Natural killer cell (primary cell): ENCODE measurements at regions not wholly inside any gene's neighbourhood (a gene's known extent, or its start where the extent isn't known, plus 50 kb on each side); places are given as distances from the start of the nearest gene placed in this dataset.

Experiments
- ATAC-seq, 3 donors: fragments of 150-1000 bp in 2 of 3; fragments of 200-7000 bp in 1 of 3; cut with Tn5 transposase; 1 replicate in 1 of 3; 2 replicates in 2 of 3; pipeline ENCODE4 v1.10.0; 2021; ENCODE audit warnings: mild to moderate bottlenecking in 2 of 3, moderate library complexity in 2 of 3
- DNase-seq, 2 donors: peaks; one replicate each; pipeline versions ENCODE4 v3.0.0 to v3.0.0-alpha.2; 2013 to 2021; ENCODE audit warnings: mixed read lengths in 1 of 2
- H3K27ac ChIP-seq: one replicate; pipeline ENCODE4 v1.5.1; 2013; ENCODE audit warnings: mild to moderate bottlenecking, low read length
- H3K27me3 ChIP-seq: one replicate; pipeline ENCODE4 v1.6.1; 2013; ENCODE audit warnings: low read length; ENCODE audit not compliant: control insufficient read depth, insufficient read depth
- H3K36me3 ChIP-seq: one replicate; pipeline ENCODE4 v1.6.1; 2013; ENCODE audit warnings: low read length; ENCODE audit not compliant: control insufficient read depth, insufficient read depth
- H3K4me1 ChIP-seq: one replicate; pipeline ENCODE4 v1.6.1; 2013; ENCODE audit warnings: low read length; ENCODE audit not compliant: control insufficient read depth, insufficient read depth
- H3K4me3 ChIP-seq: one replicate; pipeline ENCODE4 v1.5.1; 2013; ENCODE audit warnings: low read length
- H3K9me3 ChIP-seq: one replicate; pipeline ENCODE4 v1.6.1; 2013; ENCODE audit warnings: low read length; ENCODE audit not compliant: control insufficient read depth, insufficient read depth
- H3K27ac Mint-ChIP-seq, 2 donors: one replicate each; pipeline ENCODE4 v1.8.0; 2022; ENCODE audit warnings: mild to moderate bottlenecking in 2 of 2, mixed read lengths in 2 of 2, moderate library complexity in 1 of 2
- H3K27me3 Mint-ChIP-seq, 2 donors: one replicate each; pipeline ENCODE4 v1.8.0; 2022; ENCODE audit warnings: low read depth in 2 of 2, mixed read lengths in 2 of 2
- H3K36me3 Mint-ChIP-seq: one replicate; pipeline ENCODE4 v1.8.0; 2022; ENCODE audit warnings: mixed read lengths
- H3K4me1 Mint-ChIP-seq, 2 donors: one replicate each; pipeline ENCODE4 v1.8.0; 2022; ENCODE audit warnings: mixed read lengths in 2 of 2
- H3K4me3 Mint-ChIP-seq: one replicate; pipeline ENCODE4 v1.8.0; 2022; ENCODE audit warnings: mild to moderate bottlenecking, moderate library complexity, mixed read lengths
- H3K9me3 Mint-ChIP-seq, 2 donors: one replicate each; pipeline ENCODE4 v1.8.0; 2022; ENCODE audit warnings: mixed read lengths in 2 of 2
- CTCF ChIP-seq: fragments of 200-600 bp; IDR thresholded peaks from one replicate; pipeline ENCODE4 v1.8.0; 2022; ENCODE audit warnings: antibody characterized with exemption
- whole genome bisulfite sequencing: methylation state at CpG from one replicate; pipeline ENCODE4 v1.1.7; 2013; ENCODE audit warnings: missing lambda C conversion rate; ENCODE audit not compliant: insufficient coverage; 5-methylcytosine and 5-hydroxymethylcytosine counted together
- intact Hi-C: fragments of 100-400 bp; cut with micrococcal nuclease; formaldehyde crosslinking; loops from one replicate; pipeline ENCODE4 v1.14.2; 2022

- ATAC-seq (no peak), DNase-seq (no peak)
- H3K27ac ChIP-seq: no peak overlapping the region
- Mint-ChIP-seq H3K9me3 (no peaks in the 10 kb centered on the region), H3K27ac (no peak overlapping the region), H3K4me1 (no peaks in the 10 kb centered on the region), H3K36me3 (no peaks in the 10 kb centered on the region), H3K27me3 (no peaks in the 10 kb centered on the region), H3K4me3 (no peak overlapping the region)
- intact Hi-C loops: no loop called here
- H3K36me3 ChIP-seq: no peaks in the 10 kb centered on the region
- H3K9me3 ChIP-seq: no peaks in the 10 kb centered on the region
- TF ChIP-seq CTCF: no peak
- no peaks in the 10 kb centered on the region for H3K27me3 ChIP-seq
- no peaks in the 10 kb centered on the region for H3K4me1 ChIP-seq
- WGBS: 71% methylated on average over 10 of the region's 10 CpGs
- H3K4me3 ChIP-seq: no peak overlapping the region
Observed at GRCh38 chr13:109996404-109996960, 210.1 kb upstream of the IRS2 start.

GRCh38 chr13:109995578-109995977 lies 209.2 kb upstream of the IRS2 start:
- DNase-seq (no peak), ATAC-seq (no peak)
- no peak overlapping the region for H3K27ac ChIP-seq
- H3K36me3 ChIP-seq: no peaks in the 10 kb centered on the region
- H3K9me3 Mint-ChIP-seq: peaks cover 0 to under 1% of the 10 kb centered on the region in 2 donors
- H3K9me3 ChIP-seq: no peaks in the 10 kb centered on the region
- H3K4me3 ChIP-seq: no peak overlapping the region
- no peak for TF ChIP-seq CTCF
- H3K27me3 ChIP-seq: no peaks in the 10 kb centered on the region
- 92% methylated on average over 1 of the region's 2 CpGs for WGBS
- no peaks in the 10 kb centered on the region for H3K4me1 Mint-ChIP-seq
- intact Hi-C loops: no loop called here
- H3K4me1 ChIP-seq: no peaks in the 10 kb centered on the region
- H3K27me3 Mint-ChIP-seq: no peaks in the 10 kb centered on the region
- H3K4me3 Mint-ChIP-seq: no peak overlapping the region
- no peaks in the 10 kb centered on the region for H3K36me3 Mint-ChIP-seq
- H3K27ac Mint-ChIP-seq: no peak overlapping the region

GRCh38 chr13:109990296-109990695 lies 203.9 kb upstream of the IRS2 start:
- H3K4me3 Mint-ChIP-seq: no peak overlapping the region
- Histone ChIP-seq H3K9me3 (peaks cover 3% of the 10 kb centered on the region), H3K4me1 (no peaks in the 10 kb centered on the region), H3K27ac (no peak overlapping the region), H3K27me3 (no peaks in the 10 kb centered on the region), H3K4me3 (no peak overlapping the region), H3K36me3 (no peaks in the 10 kb centered on the region)
- intact Hi-C loops: no loop called here
- H3K36me3 Mint-ChIP-seq: no peaks in the 10 kb centered on the region
- peaks cover 0 to 3% of the 10 kb centered on the region in 2 donors for H3K9me3 Mint-ChIP-seq
- WGBS: 90% methylated on average over 6 of the region's 6 CpGs
- no peaks in the 10 kb centered on the region for H3K27me3 Mint-ChIP-seq
- H3K4me1 Mint-ChIP-seq: no peaks in the 10 kb centered on the region
- ATAC-seq (no peak), DNase-seq (no peak)
- no peak overlapping the region for H3K27ac Mint-ChIP-seq
- TF ChIP-seq CTCF: no peak

- H3K9me3 ChIP-seq: peaks cover 3% of the 10 kb centered on the region
- H3K27ac ChIP-seq: no peak overlapping the region
- ATAC-seq: no peak
- intact Hi-C loops: no loop called here
- no peak for DNase-seq
- WGBS: 95% methylated on average over 2 of the region's 3 CpGs
- no peaks in the 10 kb centered on the region for H3K4me1 ChIP-seq
- H3K4me3 ChIP-seq: no peak overlapping the region
- no peaks in the 10 kb centered on the region for H3K4me1 Mint-ChIP-seq
- peaks cover 0 to 3% of the 10 kb centered on the region in 2 donors for H3K9me3 Mint-ChIP-seq
- H3K27ac Mint-ChIP-seq: no peak overlapping the region
- H3K36me3 ChIP-seq: no peaks in the 10 kb centered on the region
- no peaks in the 10 kb centered on the region for H3K27me3 ChIP-seq
- no peak overlapping the region for H3K4me3 Mint-ChIP-seq
- no peak for TF ChIP-seq CTCF
- H3K27me3 Mint-ChIP-seq: no peaks in the 10 kb centered on the region
- H3K36me3 Mint-ChIP-seq: no peaks in the 10 kb centered on the region
Observed at GRCh38 chr13:109989686-109990085, 203.3 kb upstream of the IRS2 start.
